IMR-90 (cell line): ENCODE measurements at regions not wholly inside any gene's neighbourhood (a gene's known extent, or its start where the extent isn't known, plus 50 kb on each side); places are given as distances from the start of the nearest gene placed in this dataset.
A peak's percentile ranks its signal among the peaks of the same experiment; 100 is the strongest.
"Not testable (repeated sequence)": the region's sequence is repeated elsewhere in the genome, so short reads cannot be mapped to it uniquely, and the experiment has no call there.

ENCODE experiments used
- ATAC-seq: fragments of 200-7000 bp; cut with Tn5 transposase; 2 replicates; pipeline ENCODE4 v1.9.1; 2020; ENCODE audit warnings: low read depth, mild to moderate bottlenecking, moderate library complexity
- BruUV-seq: library from RNA; stranded (reverse); fragments of 400-500 nt; replicated peaks from 2 replicates; lab custom pipeline; 2021; lab: Mats Ljungman, UMichigan
- CTCF ChIA-PET: fragments of 300-600 bp; formaldehyde crosslinking; extraction: SDS; loops from one replicate; lab custom pipeline; 2021; ENCODE audit warnings: antibody characterized with exemption; lab: Yijun Ruan, JAX
- POLR2A ChIA-PET: fragments of 300-600 bp; sonication (Branson Sonifier 250); formaldehyde crosslinking; loops from one replicate; lab custom pipeline; 2022; ENCODE audit warnings: antibody characterized with exemption; ENCODE audit not compliant: unreplicated experiment; lab: Charles Lee
- DNase-seq: peaks from one replicate; pipeline ENCODE4 v3.0.0; 2013
- H2AFZ ChIP-seq: replicated peaks from 2 replicates; pipeline ENCODE3; 2013; ENCODE audit warnings: low read length, mild to moderate bottlenecking; ENCODE audit not compliant: poor library complexity
- H2AK5ac ChIP-seq: 2 replicates; pipeline ENCODE4 v1.6.1; 2013; ENCODE audit warnings: low read depth, low read length, inconsistent platforms
- H2AK9ac ChIP-seq: replicated peaks from 2 replicates; pipeline ENCODE3; 2013; ENCODE audit warnings: mild to moderate bottlenecking, low read depth, low read length, moderate library complexity; ENCODE audit not compliant: poor library complexity
- H2BK120ac ChIP-seq: 2 replicates; pipeline ENCODE4 v1.6.1; 2013; ENCODE audit warnings: low read depth, low read length, inconsistent platforms
- H2BK15ac ChIP-seq: 3 replicates; pipeline ENCODE4 v1.6.1; 2013; ENCODE audit warnings: low read depth, low read length, inconsistent platforms
- H2BK20ac ChIP-seq: 2 replicates; pipeline ENCODE4 v1.6.1; 2013; ENCODE audit warnings: low read depth, mild to moderate bottlenecking, inconsistent platforms, low read length, moderate library complexity
- H2BK5ac ChIP-seq: 2 replicates; pipeline ENCODE4 v1.6.1; 2013; ENCODE audit warnings: mild to moderate bottlenecking, low read depth, low read length, inconsistent platforms; ENCODE audit not compliant: poor library complexity, severe bottlenecking
- H3K14ac ChIP-seq: replicated peaks from 2 replicates; pipeline ENCODE4 v1.6.1; 2013; ENCODE audit warnings: low read depth, low read length, inconsistent platforms
- H3K18ac ChIP-seq: 2 replicates; pipeline ENCODE4 v1.6.1; 2013; ENCODE audit warnings: low read depth, low read length, control low read depth
- H3K23ac ChIP-seq: 2 replicates; pipeline ENCODE4 v1.6.1; 2013; ENCODE audit warnings: low read depth, low read length, inconsistent platforms
- H3K27ac ChIP-seq: 2 replicates; pipeline ENCODE4 v1.5.1; 2013; ENCODE audit warnings: mild to moderate bottlenecking, control low read depth, low read length; ENCODE audit not compliant: insufficient read depth
- H3K27me3 ChIP-seq: 2 replicates; pipeline ENCODE4 v1.6.1; 2013; ENCODE audit warnings: low read length; ENCODE audit not compliant: control insufficient read depth, insufficient read depth
- H3K36me3 ChIP-seq: 2 replicates; pipeline ENCODE4 v1.6.1; 2013; ENCODE audit warnings: low read length, mixed read lengths; ENCODE audit not compliant: control insufficient read depth, insufficient read depth
- H3K4ac ChIP-seq: 2 replicates; pipeline ENCODE4 v1.6.1; 2013; ENCODE audit warnings: low read depth, low read length, inconsistent platforms
- H3K4me1 ChIP-seq: 2 replicates; pipeline ENCODE4 v1.6.1; 2013; ENCODE audit warnings: low read length, mixed read lengths; ENCODE audit not compliant: control insufficient read depth, insufficient read depth
- H3K4me2 ChIP-seq: 2 replicates; pipeline ENCODE4 v1.6.1; 2013; ENCODE audit warnings: low read depth, mild to moderate bottlenecking, control low read depth, low read length, moderate library complexity
- H3K4me3 ChIP-seq: 2 replicates; pipeline ENCODE4 v1.5.1; 2013; ENCODE audit warnings: low read depth, mild to moderate bottlenecking, control low read depth, low read length, moderate library complexity; ENCODE audit not compliant: insufficient read depth
- H3K56ac ChIP-seq: 2 replicates; pipeline ENCODE4 v1.6.1; 2013; ENCODE audit warnings: low read length, inconsistent platforms; ENCODE audit not compliant: insufficient read depth; ENCODE audit errors: extremely low read depth
- H3K79me1 ChIP-seq, 2 experiments: 2 replicates each; pipeline ENCODE4 v1.6.1; 2013; ENCODE audit warnings: low read length in 2 of 2, inconsistent platforms in 1 of 2, low read depth in 1 of 2
- H3K9ac ChIP-seq: 2 replicates; pipeline ENCODE4 v1.6.1; 2013; ENCODE audit warnings: low read depth, low read length, control low read depth
- H3K9me1 ChIP-seq: 2 replicates; pipeline ENCODE4 v1.6.1; 2013; ENCODE audit warnings: low read length, inconsistent platforms; ENCODE audit not compliant: insufficient read depth
- H3K9me3 ChIP-seq: 2 replicates; pipeline ENCODE4 v1.6.1; 2013; ENCODE audit warnings: low read length; ENCODE audit not compliant: control insufficient read depth, insufficient read depth
- H4K20me1 ChIP-seq: 2 replicates; pipeline ENCODE4 v1.6.1; 2013; ENCODE audit warnings: low read length, inconsistent platforms; ENCODE audit not compliant: insufficient read depth
- H4K5ac ChIP-seq: 2 replicates; pipeline ENCODE4 v1.6.1; 2013; ENCODE audit warnings: mild to moderate bottlenecking, low read depth, low read length, control low read depth
- H4K8ac ChIP-seq, 2 experiments: 2 replicates each; pipeline ENCODE4 v1.6.1; 2013; ENCODE audit warnings: low read depth in 2 of 2, low read length in 2 of 2, control low read depth in 1 of 2, inconsistent platforms in 1 of 2
- H4K91ac ChIP-seq: 2 replicates; pipeline ENCODE4 v1.6.1; 2013; ENCODE audit warnings: low read depth, low read length, inconsistent platforms; ENCODE audit not compliant: insufficient read depth
- CEBPB ChIP-seq: IDR thresholded peaks from 2 replicates; pipeline ENCODE4 v1.6.1; 2012; ENCODE audit warnings: low read depth, low read length, improper control_type of control experiment
- SMC3 ChIP-seq: fragments of 150-350 bp; IDR thresholded peaks from 2 replicates; pipeline ENCODE4 v1.6.1; 2016; ENCODE audit warnings: low read depth, mild to moderate bottlenecking, antibody characterized with exemption, low read length, moderate library complexity
- WGBS, 2 experiments: methylation state at CpG; one replicate each; pipeline versions ENCODE4 v1.1.5 to v1.1.7; 2013; ENCODE audit warnings: missing lambda C conversion rate in 2 of 2; ENCODE audit not compliant: insufficient read length in 1 of 2; ENCODE audit errors: extremely low coverage in 2 of 2; 5-methylcytosine and 5-hydroxymethylcytosine counted together
- dilution Hi-C: fragments of 300-500 bp; cut with HindIII; formaldehyde crosslinking; loops from one replicate; pipeline ENCODE4 v1.14.3; 2018; ENCODE audit warnings: low sequenced_read_pairs; ENCODE audit not compliant: unreplicated experiment
- in situ Hi-C: fragments of 300-500 bp; cut with MboI; formaldehyde crosslinking; loops from 3 replicates; pipeline ENCODE4 v1.14.3; 2019; ENCODE audit warnings: low sequenced_read_pairs, inconsistent platforms, mixed read lengths
- intact Hi-C: fragments of 100-400 bp; cut with micrococcal nuclease; formaldehyde crosslinking; loops from 2 replicates; pipeline ENCODE4 v1.10.0; 2022

GRCh38 chr17:27207073-27207513, 86.8 kb upstream of the WSB1 start:
- H4K91ac ChIP-seq: no peak overlapping the region
- no peak overlapping the region for H2BK120ac ChIP-seq
- intact Hi-C loops (no loop called here), dilution Hi-C loops (no loop called here), in situ Hi-C loops (no loop called here)
- no peak overlapping the region for H2BK15ac ChIP-seq
- H3K79me1 ChIP-seq: no peaks in the 10 kb centered on the region
- DNase-seq: peak; percentile 71
- H3K14ac ChIP-seq: no peak overlapping the region
- H2BK20ac ChIP-seq: no peak overlapping the region
- H3K18ac ChIP-seq: no peak overlapping the region
- H3K9me3 ChIP-seq: no peaks in the 10 kb centered on the region
- no peaks in the 10 kb centered on the region for H4K20me1 ChIP-seq
- peak overlapping the region; percentile 46; the same call in 1 of the 2 replicates for H3K4me2 ChIP-seq
- H3K27me3 ChIP-seq: peaks cover 3% of the 10 kb centered on the region; the same call in 1 of the 2 replicates
- no peak overlapping the region for H3K4me3 ChIP-seq
- no peak overlapping the region for H2AK5ac ChIP-seq
- TF ChIP-seq SMC3 (no peak), CEBPB (peak; percentile 65; the same call in 1 of the 2 replicates)
- no peak overlapping the region for H2AK9ac ChIP-seq
- H3K36me3 ChIP-seq: no peaks in the 10 kb centered on the region
- no peak overlapping the region for H3K9ac ChIP-seq
- POLR2A ChIA-PET: no interaction called here
- H2AFZ ChIP-seq: no peak overlapping the region
- CTCF ChIA-PET: interaction anchor here (0.7 to 1.2 kb wide), 7 partner anchors 12 to 393 kb away, joined by 3 to 9 read pairs (median 4); no protein-coding TSS in a partner anchor
- peaks cover 3% of the 10 kb centered on the region; the same call in 1 of the 2 replicates for H3K4me1 ChIP-seq
- H3K27ac ChIP-seq: no peak overlapping the region
- H3K56ac ChIP-seq: no peak overlapping the region
- peak; percentile 80 for ATAC-seq
- H3K23ac ChIP-seq: no peak overlapping the region
- H2BK5ac ChIP-seq: no peak overlapping the region
- WGBS, 2 experiments: no CpG with 5 or more reads among the region's 3 CpGs
- H3K4ac ChIP-seq: no peak overlapping the region
- H4K8ac ChIP-seq: no peak overlapping the region
- H3K9me1 ChIP-seq: no peaks in the 10 kb centered on the region
- no peak overlapping the region for H4K5ac ChIP-seq
- no TSS peak for BruUV-seq

GRCh38 chr17:27208370-27208769, 85.5 kb upstream of the WSB1 start:
- H2BK15ac ChIP-seq, POLR2A ChIA-PET, H3K23ac ChIP-seq, H3K9me3 ChIP-seq, H2BK20ac ChIP-seq, H3K18ac ChIP-seq, H2AFZ ChIP-seq, H3K4me1 ChIP-seq, BruUV-seq, H4K20me1 ChIP-seq, H4K8ac ChIP-seq, DNase-seq, H2BK5ac ChIP-seq, H4K91ac ChIP-seq, H3K36me3 ChIP-seq, dilution Hi-C loops, H2AK5ac ChIP-seq, intact Hi-C loops, H3K4me2 ChIP-seq, ATAC-seq, H3K4me3 ChIP-seq, H3K9ac ChIP-seq, H2AK9ac ChIP-seq, H3K79me1 ChIP-seq, H3K4ac ChIP-seq, H3K9me1 ChIP-seq, H2BK120ac ChIP-seq, H3K56ac ChIP-seq, H4K5ac ChIP-seq, H3K27me3 ChIP-seq, H3K27ac ChIP-seq, in situ Hi-C loops, CTCF ChIA-PET, H3K14ac ChIP-seq: not testable (repeated sequence)
